Activated CD4-positive, alpha-beta T cell treated with anti-CD3 and anti-CD28 coated beads, Interleukin-2, amount 50 U/mL, for 16 hours (primary cell): ENCODE measurements at regions not wholly inside any gene's neighbourhood (a gene's known extent, or its start where the extent isn't known, plus 50 kb on each side); places are given as distances from the start of the nearest gene placed in this dataset.
"Not testable (repeated sequence)": the region's sequence is repeated elsewhere in the genome, so short reads cannot be mapped to it uniquely, and the experiment has no call there.

ENCODE experiments used
- DNase-seq: peaks from one replicate; pipeline ENCODE4 v3.0.0-alpha.2; 2020

- not testable (repeated sequence) for DNase-seq
Observed at GRCh38 chr16:88148682-88149081, 197.4 kb downstream of the BANP start.

GRCh38 chr16:88149158-88149603 is 197.9 kb downstream of the BANP start:
- DNase-seq: not testable (repeated sequence)

GRCh38 chr16:88149663-88150062 is 198.4 kb downstream of the BANP start:
- DNase-seq: not testable (repeated sequence)

GRCh38 chr16:88150456-88151128 is 199.4 kb downstream of the BANP start:
- DNase-seq: not testable (repeated sequence)

- not testable (repeated sequence) for DNase-seq
Observed at GRCh38 chr16:88151129-88151499, 199.9 kb downstream of the BANP start.

- DNase-seq: not testable (repeated sequence)
Observed at GRCh38 chr16:88151859-88152843, 200.9 kb downstream of the BANP start.

GRCh38 chr16:88152879-88153278 is 201.6 kb downstream of the BANP start:
- not testable (repeated sequence) for DNase-seq

- not testable (repeated sequence) for DNase-seq
Observed at GRCh38 chr16:88153516-88153915, 202.3 kb downstream of the BANP start.

GRCh38 chr16:88154886-88155285 is 203.7 kb downstream of the BANP start:
- DNase-seq: not testable (repeated sequence)

GRCh38 chr16:88155681-88156080 is 204.4 kb downstream of the BANP start:
- DNase-seq: not testable (repeated sequence)

- not testable (repeated sequence) for DNase-seq
Observed at GRCh38 chr16:88156640-88157283, 205.5 kb downstream of the BANP start.

GRCh38 chr16:88157686-88158085 is 206.5 kb downstream of the BANP start:
- not testable (repeated sequence) for DNase-seq

- not testable (repeated sequence) for DNase-seq
Observed at GRCh38 chr16:88158256-88159045, 207.2 kb downstream of the BANP start.

- not testable (repeated sequence) for DNase-seq
Observed at GRCh38 chr16:88159046-88159896, 208.0 kb downstream of the BANP start.

- not testable (repeated sequence) for DNase-seq
Observed at GRCh38 chr16:88159897-88160335, 208.7 kb downstream of the BANP start.

- DNase-seq: not testable (repeated sequence)
Observed at GRCh38 chr16:88161191-88161590, 210.0 kb downstream of the BANP start.

GRCh38 chr16:88161623-88162275 is 210.5 kb downstream of the BANP start:
- not testable (repeated sequence) for DNase-seq

- DNase-seq: not testable (repeated sequence)
Observed at GRCh38 chr16:88162778-88163177, 211.5 kb downstream of the BANP start.

GRCh38 chr16:88164196-88165039 is 213.2 kb downstream of the BANP start:
- not testable (repeated sequence) for DNase-seq
